Mucosa of rectum (tissue), 2 donors: ENCODE measurements at regions not wholly inside any gene's neighbourhood (a gene's known extent, or its start where the extent isn't known, plus 50 kb on each side); places are given as distances from the start of the nearest gene placed in this dataset.

Experiments
- H3K27ac ChIP-seq, 2 donors: one replicate each; pipeline ENCODE4 v1.7.0; 2013; ENCODE audit warnings: inconsistent platforms in 2 of 2, low read depth in 2 of 2, low read length in 2 of 2
- H3K27me3 ChIP-seq, 2 donors: one replicate each; pipeline ENCODE4 v1.7.0; 2013; ENCODE audit warnings: low read length in 2 of 2; ENCODE audit not compliant: control insufficient read depth in 2 of 2, insufficient read depth in 2 of 2
- H3K36me3 ChIP-seq, 2 donors: one replicate each; pipeline ENCODE4 v1.7.0; 2013; ENCODE audit warnings: low read length in 2 of 2; ENCODE audit not compliant: control insufficient read depth in 2 of 2, insufficient read depth in 2 of 2
- H3K4me1 ChIP-seq, 2 donors: one replicate each; pipeline ENCODE4 v1.7.0; 2013; ENCODE audit warnings: low read length in 2 of 2, mild to moderate bottlenecking in 1 of 2; ENCODE audit not compliant: control insufficient read depth in 2 of 2, insufficient read depth in 2 of 2
- H3K4me3 ChIP-seq, 2 donors: one replicate each; pipeline ENCODE4 v1.7.0; 2013; ENCODE audit warnings: low read length in 2 of 2
- H3K9ac ChIP-seq, 2 donors: one replicate each; pipeline ENCODE4 v1.7.0; 2013; ENCODE audit warnings: low read length in 2 of 2, low read depth in 1 of 2, mild to moderate bottlenecking in 1 of 2
- H3K9me3 ChIP-seq, 2 donors: one replicate each; pipeline ENCODE4 v1.7.0; 2013; ENCODE audit warnings: low read length in 2 of 2; ENCODE audit not compliant: control insufficient read depth in 2 of 2
- donor health status: healthy.
- donor health status: Normal muscosa, but diverticular disease.

DNA sequence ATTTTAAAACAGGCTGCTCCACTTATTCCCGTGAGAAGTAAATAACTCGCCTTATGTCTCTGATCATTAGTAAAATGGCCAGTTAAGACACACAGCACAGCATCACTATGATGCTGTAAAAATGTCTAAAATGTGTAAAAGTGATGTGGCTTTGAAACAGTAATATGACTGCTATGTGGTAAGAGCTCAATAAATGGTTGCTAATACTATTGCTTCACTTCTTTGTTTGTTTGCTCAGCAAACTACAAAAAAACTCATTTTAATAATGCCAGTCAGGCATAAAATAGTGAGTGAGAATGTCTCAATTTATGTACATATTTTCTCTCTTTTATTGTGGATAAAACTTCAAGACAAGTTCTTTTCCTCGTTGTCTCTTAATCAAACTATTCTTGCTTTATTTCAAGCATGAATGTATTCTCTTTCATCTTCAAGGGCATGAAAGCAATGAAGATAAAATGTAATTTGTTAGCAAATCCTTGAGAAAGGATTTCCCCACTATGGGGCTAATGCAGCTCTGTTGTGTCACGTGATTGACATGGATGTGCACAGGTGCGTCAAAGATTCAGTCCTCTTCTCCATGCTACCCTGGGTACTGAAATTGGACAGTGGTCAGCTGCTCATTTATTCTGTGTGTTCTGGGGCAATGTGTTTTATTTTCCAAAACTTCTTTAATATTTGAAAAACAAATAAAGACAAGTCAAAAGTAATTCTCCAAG, 387.2 kb downstream of the TRIB2 start:
- Histone ChIP-seq H3K36me3 (no peaks in the 10 kb centered on the region), H3K9me3 (no peaks in the 10 kb centered on the region)

GRCh38 chr2:13104723-13105122, 388.0 kb downstream of the TRIB2 start:
- Histone ChIP-seq H3K9me3 (no peaks in the 10 kb centered on the region), H3K27ac (no peak overlapping the region), H3K4me1 (no peaks in the 10 kb centered on the region), H3K36me3 (no peaks in the 10 kb centered on the region), H3K27me3 (no peaks in the 10 kb centered on the region), H3K9ac (no peak overlapping the region), H3K4me3 (no peak overlapping the region)

More for the DNA sequence above, 387.2 kb downstream of the TRIB2 start:
- no peaks in the 10 kb centered on the region for H3K4me1 ChIP-seq
- no peak overlapping the region for H3K4me3 ChIP-seq
- H3K27me3 ChIP-seq: no peaks in the 10 kb centered on the region
- H3K9ac ChIP-seq: no peak overlapping the region
- H3K27ac ChIP-seq: no peak overlapping the region

DNA sequence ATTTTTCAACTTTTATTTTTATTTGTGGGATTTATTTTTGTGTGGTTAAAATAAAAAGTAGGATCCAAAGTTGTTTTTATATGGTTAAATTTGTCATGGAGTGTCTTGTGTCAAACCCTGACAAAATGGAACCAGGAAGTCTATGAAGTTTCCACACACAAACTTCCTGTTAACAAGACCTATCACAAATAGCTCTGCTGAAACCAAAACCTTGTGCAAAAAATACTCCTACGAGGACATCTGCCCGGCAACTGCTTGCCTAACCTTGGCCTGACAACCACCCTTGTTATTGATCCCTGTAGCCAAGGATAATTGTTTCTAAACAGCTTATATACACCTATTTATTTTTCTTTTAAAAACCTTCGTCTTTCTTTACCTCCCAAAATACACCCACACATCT, 389.6 kb downstream of the TRIB2 start:
- Histone ChIP-seq H3K9me3 (no peaks in the 10 kb centered on the region), H3K27me3 (no peaks in the 10 kb centered on the region), H3K4me3 (no peak overlapping the region), H3K9ac (no peak overlapping the region), H3K27ac (no peak overlapping the region), H3K4me1 (no peaks in the 10 kb centered on the region), H3K36me3 (no peaks in the 10 kb centered on the region)

DNA sequence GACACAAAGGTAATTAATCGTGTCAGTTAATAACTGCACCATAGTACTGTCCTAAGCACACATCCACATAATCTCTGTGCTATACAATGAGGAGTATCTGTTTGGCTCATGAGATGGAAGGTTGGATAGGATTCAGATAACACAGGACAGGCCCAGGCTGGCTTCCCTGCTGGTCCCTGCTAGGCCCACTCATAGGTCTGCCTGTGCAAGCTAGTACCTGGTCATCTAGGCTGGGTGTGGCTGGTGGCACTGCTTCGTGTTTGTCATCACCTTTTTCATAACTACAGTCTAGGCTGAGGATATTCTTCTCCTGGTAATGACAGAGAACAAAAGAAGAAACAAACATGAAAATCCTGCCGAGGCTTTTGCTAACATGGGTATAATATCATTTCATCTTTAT, 392.8 kb downstream of the TRIB2 start:
- Histone ChIP-seq H3K9ac (no peak overlapping the region), H3K9me3 (no peaks in the 10 kb centered on the region), H3K36me3 (no peaks in the 10 kb centered on the region), H3K4me1 (no peaks in the 10 kb centered on the region), H3K27me3 (no peaks in the 10 kb centered on the region), H3K27ac (no peak overlapping the region), H3K4me3 (no peak overlapping the region)

- Histone ChIP-seq H3K9ac (no peak overlapping the region), H3K4me1 (no peaks in the 10 kb centered on the region), H3K4me3 (no peak overlapping the region), H3K27ac (no peak overlapping the region), H3K36me3 (no peaks in the 10 kb centered on the region), H3K27me3 (no peaks in the 10 kb centered on the region), H3K9me3 (no peaks in the 10 kb centered on the region)
These were observed 394.1 kb downstream of the TRIB2 start for GRCh38 chr2:13110825-13111224.

- H3K9ac ChIP-seq: no peak overlapping the region
- H3K36me3 ChIP-seq: no peaks in the 10 kb centered on the region
- no peak overlapping the region for H3K27ac ChIP-seq
- no peaks in the 10 kb centered on the region for H3K27me3 ChIP-seq
- H3K9me3 ChIP-seq: no peaks in the 10 kb centered on the region
- H3K4me1 ChIP-seq: no peaks in the 10 kb centered on the region
- H3K4me3 ChIP-seq: no peak overlapping the region
These were observed 396.3 kb downstream of the TRIB2 start for GRCh38 chr2:13113002-13113401.

- H3K27ac ChIP-seq: no peak overlapping the region
- no peaks in the 10 kb centered on the region for H3K36me3 ChIP-seq
- no peak overlapping the region for H3K9ac ChIP-seq
These were observed 397.7 kb downstream of the TRIB2 start for GRCh38 chr2:13114391-13114790.

DNA sequence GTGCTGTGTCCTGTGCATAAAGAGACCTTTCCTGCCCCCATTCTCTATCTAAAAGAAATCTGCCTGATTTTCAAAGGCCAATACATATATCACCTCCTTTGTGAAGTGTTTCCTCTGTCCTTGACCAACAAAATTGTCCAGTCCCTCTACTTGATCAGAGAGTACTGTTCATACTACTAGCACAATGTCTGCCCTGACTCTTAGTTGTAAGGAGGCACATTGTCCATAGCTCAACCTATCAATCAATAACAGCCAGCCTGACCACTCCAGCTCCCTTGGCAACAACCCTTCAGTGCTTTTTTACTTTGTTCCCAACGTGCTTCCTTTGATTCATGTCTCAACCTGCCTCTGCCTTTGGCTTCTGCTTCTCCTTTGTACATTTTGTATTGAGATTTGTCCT, 398.9 kb downstream of the TRIB2 start:
- Histone ChIP-seq H3K4me3 (no peak overlapping the region), H3K9ac (no peak overlapping the region), H3K36me3 (no peaks in the 10 kb centered on the region), H3K9me3 (no peaks in the 10 kb centered on the region), H3K27me3 (no peaks in the 10 kb centered on the region), H3K27ac (no peak overlapping the region), H3K4me1 (no peaks in the 10 kb centered on the region)

More at GRCh38 chr2:13114391-13114790, 397.7 kb downstream of the TRIB2 start:
- H3K4me3 ChIP-seq: no peak overlapping the region
- H3K9me3 ChIP-seq: no peaks in the 10 kb centered on the region
- no peaks in the 10 kb centered on the region for H3K4me1 ChIP-seq
- H3K27me3 ChIP-seq: no peaks in the 10 kb centered on the region

DNA sequence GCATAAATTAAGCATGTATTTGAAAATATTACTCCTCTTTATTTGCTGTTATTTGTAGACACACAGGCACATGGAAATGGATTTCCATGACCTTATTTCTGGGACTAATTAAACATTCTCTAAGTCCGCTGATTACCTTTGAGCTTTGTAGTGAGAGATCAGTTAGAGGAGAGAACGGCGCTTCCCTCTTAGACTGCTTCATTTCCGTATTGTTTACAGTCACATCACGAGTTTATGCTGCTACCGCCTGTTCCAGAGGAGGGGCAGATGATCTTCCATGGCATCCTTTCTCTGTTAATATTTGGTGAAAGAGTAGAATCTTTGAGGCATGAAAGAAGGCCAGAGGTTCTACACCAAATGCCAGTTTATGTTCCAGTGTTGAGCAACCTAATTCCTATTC, 404.4 kb downstream of the TRIB2 start:
- H3K27ac ChIP-seq: no peak overlapping the region
- no peaks in the 10 kb centered on the region for H3K36me3 ChIP-seq
- no peaks in the 10 kb centered on the region for H3K27me3 ChIP-seq

DNA sequence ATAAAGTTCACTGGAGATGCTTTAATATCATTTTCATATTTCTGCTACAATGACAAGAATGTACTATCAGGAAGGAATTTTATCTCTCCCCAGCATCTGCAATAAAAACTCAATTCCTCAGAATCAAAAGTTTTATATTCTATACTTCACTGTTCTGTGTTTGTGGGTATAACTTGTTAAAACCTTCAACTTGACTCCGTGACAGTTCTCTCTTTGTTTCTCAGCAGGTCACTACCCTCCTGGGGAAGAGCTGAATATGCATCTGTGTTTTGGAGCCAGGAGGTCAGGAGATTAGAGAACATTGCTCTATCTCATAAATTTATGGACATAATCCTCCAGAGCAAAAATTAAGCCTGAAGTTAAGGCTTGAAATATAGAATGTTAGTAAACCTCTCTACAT, 411.4 kb downstream of the TRIB2 start:
- H3K9ac ChIP-seq: no peak overlapping the region
- no peaks in the 10 kb centered on the region for H3K4me1 ChIP-seq
- H3K36me3 ChIP-seq: no peaks in the 10 kb centered on the region
- no peaks in the 10 kb centered on the region for H3K9me3 ChIP-seq
- no peak overlapping the region for H3K27ac ChIP-seq
- H3K27me3 ChIP-seq: no peaks in the 10 kb centered on the region
- no peak overlapping the region for H3K4me3 ChIP-seq

More for the DNA sequence above, 404.4 kb downstream of the TRIB2 start:
- Histone ChIP-seq H3K9ac (no peak overlapping the region), H3K9me3 (no peaks in the 10 kb centered on the region), H3K4me1 (no peaks in the 10 kb centered on the region), H3K4me3 (no peak overlapping the region)
